ENCODE measurements at regions not wholly inside any gene's neighbourhood (a gene's known extent, or its start where the extent isn't known, plus 50 kb on each side); places are given as distances from the start of the nearest gene placed in this dataset.

GRCh38 chr9:109586993-109587392 lies 88.9 kb upstream of the PTPN3 start:
- TF ChIP-seq FOXP2 (optimal IDR thresholded peaks at IDR 0.05; ENCODE audit: control extremely low read depth, extremely low read length, insufficient read depth): no peak
- no peak for TF ChIP-seq EZH2 (IDR thresholded peaks at IDR 0.05)
- TF ChIP-seq POLR2AphosphoS5 (IDR thresholded peaks at IDR 0.05; ENCODE audit: borderline replicate concordance, low read depth, low read length): no peak
- Histone ChIP-seq H3K27ac (no peak overlapping the region), H3K36me3 (ENCODE audit: insufficient read depth, low read length) (no peaks in the 10 kb centered on the region), H3K9me3 (ENCODE audit: low read depth, low read length) (no peaks in the 10 kb centered on the region), H3K4me3 (no peak overlapping the region), H3K9ac (ENCODE audit: insufficient read length) (no peak overlapping the region)
- no peak for DNase-seq (ENCODE audit: low read depth, low spot score)

- no peak overlapping the region for H3K27ac ChIP-seq
- H3K4me3 ChIP-seq: no peak overlapping the region
- H3K36me3 ChIP-seq (ENCODE audit: insufficient read depth, low read length): no peaks in the 10 kb centered on the region
- DNase-seq (ENCODE audit: low read depth, low spot score): no peak
- no peak for TF ChIP-seq EZH2 (IDR thresholded peaks at IDR 0.05)
- no peak for TF ChIP-seq POLR2AphosphoS5 (IDR thresholded peaks at IDR 0.05; ENCODE audit: borderline replicate concordance, low read depth, low read length)
- no peak for TF ChIP-seq FOXP2 (optimal IDR thresholded peaks at IDR 0.05; ENCODE audit: control extremely low read depth, extremely low read length, insufficient read depth)
- no peak overlapping the region for H3K9ac ChIP-seq (ENCODE audit: insufficient read length)
- no peaks in the 10 kb centered on the region for H3K9me3 ChIP-seq (ENCODE audit: low read depth, low read length)
Measured at GRCh38 chr9:109588415-109588814, 90.3 kb upstream of the PTPN3 start.

- TF ChIP-seq EZH2 (IDR thresholded peaks at IDR 0.05) (no peak), POLR2AphosphoS5 (IDR thresholded peaks at IDR 0.05; ENCODE audit: borderline replicate concordance, low read depth, low read length) (no peak), FOXP2 (optimal IDR thresholded peaks at IDR 0.05; ENCODE audit: control extremely low read depth, extremely low read length, insufficient read depth) (no peak)
- Histone ChIP-seq H3K36me3 (ENCODE audit: insufficient read depth, low read length) (no peaks in the 10 kb centered on the region), H3K4me3 (no peak overlapping the region), H3K9me3 (ENCODE audit: low read depth, low read length) (no peaks in the 10 kb centered on the region), H3K27ac (no peak overlapping the region), H3K9ac (ENCODE audit: insufficient read length) (no peak overlapping the region)
- DNase-seq (ENCODE audit: low read depth, low spot score): no peak
Measured at GRCh38 chr9:109590966-109591365, 92.9 kb upstream of the PTPN3 start.

DNA sequence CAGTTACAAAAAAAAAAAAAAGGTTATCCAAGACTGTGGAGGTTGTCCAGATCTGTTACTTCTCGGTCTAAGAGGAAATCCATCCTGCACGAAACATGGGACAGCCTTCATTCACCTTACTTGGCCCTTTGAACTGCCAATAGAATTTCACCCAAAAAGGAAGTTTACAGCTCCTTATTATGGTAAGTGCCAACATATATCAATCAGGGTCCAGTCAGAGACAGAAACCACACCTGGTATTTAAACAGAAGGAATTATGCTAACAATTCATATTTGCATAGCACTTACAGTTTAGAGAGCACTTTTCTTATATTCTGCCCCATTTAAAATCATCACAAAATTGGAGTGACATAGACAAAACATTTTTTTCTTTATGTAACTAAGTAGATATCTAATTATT lies 93.6 kb upstream of the PTPN3 start:
- Histone ChIP-seq H3K9me3 (ENCODE audit: low read depth, low read length) (no peaks in the 10 kb centered on the region), H3K36me3 (ENCODE audit: insufficient read depth, low read length) (no peaks in the 10 kb centered on the region), H3K4me3 (no peak overlapping the region), H3K9ac (ENCODE audit: insufficient read length) (no peak overlapping the region), H3K27ac (no peak overlapping the region)
- DNase-seq (ENCODE audit: low read depth, low spot score): no peak
- TF ChIP-seq FOXP2 (optimal IDR thresholded peaks at IDR 0.05; ENCODE audit: control extremely low read depth, extremely low read length, insufficient read depth): no peak
- no peak for TF ChIP-seq EZH2 (IDR thresholded peaks at IDR 0.05)
- TF ChIP-seq POLR2AphosphoS5 (IDR thresholded peaks at IDR 0.05; ENCODE audit: borderline replicate concordance, low read depth, low read length): no peak

DNA sequence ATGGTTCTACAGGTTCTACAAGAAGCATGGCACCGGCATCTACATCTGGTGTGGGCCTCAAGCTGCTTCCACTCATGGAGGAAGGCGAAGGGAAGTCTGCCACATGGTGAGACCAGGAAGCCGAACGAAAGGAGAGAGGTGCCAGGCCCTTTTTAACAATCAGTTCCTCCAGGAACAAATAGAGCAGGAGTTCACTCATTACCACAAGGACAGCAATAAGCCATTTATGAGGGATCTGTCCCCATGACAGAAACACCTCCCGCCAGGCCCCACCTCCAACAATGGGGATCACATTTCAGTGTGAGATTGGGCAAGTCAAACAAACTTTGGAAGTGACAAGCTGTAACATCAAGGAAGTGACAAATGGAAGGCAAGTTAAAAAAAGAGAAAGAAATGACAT lies 95.5 kb upstream of the PTPN3 start:
- H3K9ac ChIP-seq (ENCODE audit: insufficient read length): no peak overlapping the region
- no peak overlapping the region for H3K4me3 ChIP-seq
- no peak for TF ChIP-seq EZH2 (IDR thresholded peaks at IDR 0.05)
- TF ChIP-seq FOXP2 (optimal IDR thresholded peaks at IDR 0.05; ENCODE audit: control extremely low read depth, extremely low read length, insufficient read depth): no peak
- no peak for TF ChIP-seq POLR2AphosphoS5 (IDR thresholded peaks at IDR 0.05; ENCODE audit: borderline replicate concordance, low read depth, low read length)
- no peaks in the 10 kb centered on the region for H3K36me3 ChIP-seq (ENCODE audit: insufficient read depth, low read length)
- DNase-seq (ENCODE audit: low read depth, low spot score): no peak
- no peaks in the 10 kb centered on the region for H3K9me3 ChIP-seq (ENCODE audit: low read depth, low read length)
- H3K27ac ChIP-seq: no peak overlapping the region

- H3K9me3 ChIP-seq (ENCODE audit: low read depth, low read length): no peaks in the 10 kb centered on the region
- no peak overlapping the region for H3K4me3 ChIP-seq
- no peak for TF ChIP-seq FOXP2 (optimal IDR thresholded peaks at IDR 0.05; ENCODE audit: control extremely low read depth, extremely low read length, insufficient read depth)
- no peak for TF ChIP-seq POLR2AphosphoS5 (IDR thresholded peaks at IDR 0.05; ENCODE audit: borderline replicate concordance, low read depth, low read length)
- no peak for TF ChIP-seq EZH2 (IDR thresholded peaks at IDR 0.05)
- no peak for DNase-seq (ENCODE audit: low read depth, low spot score)
- H3K27ac ChIP-seq: peak overlapping the region; percentile 58; the same call in 1 of the 2 replicates
- no peak overlapping the region for H3K9ac ChIP-seq (ENCODE audit: insufficient read length)
- no peaks in the 10 kb centered on the region for H3K36me3 ChIP-seq (ENCODE audit: insufficient read depth, low read length)
Measured at GRCh38 chr9:109597496-109597895, 99.4 kb upstream of the PTPN3 start.

GRCh38 chr9:109599131-109599530 lies 101.0 kb upstream of the PTPN3 start:
- H3K9ac ChIP-seq (ENCODE audit: insufficient read length): no peak overlapping the region
- no peak for TF ChIP-seq FOXP2 (optimal IDR thresholded peaks at IDR 0.05; ENCODE audit: control extremely low read depth, extremely low read length, insufficient read depth)
- no peak for TF ChIP-seq POLR2AphosphoS5 (IDR thresholded peaks at IDR 0.05; ENCODE audit: borderline replicate concordance, low read depth, low read length)
- TF ChIP-seq EZH2 (IDR thresholded peaks at IDR 0.05): no peak
- DNase-seq (ENCODE audit: low read depth, low spot score): no peak

DNA sequence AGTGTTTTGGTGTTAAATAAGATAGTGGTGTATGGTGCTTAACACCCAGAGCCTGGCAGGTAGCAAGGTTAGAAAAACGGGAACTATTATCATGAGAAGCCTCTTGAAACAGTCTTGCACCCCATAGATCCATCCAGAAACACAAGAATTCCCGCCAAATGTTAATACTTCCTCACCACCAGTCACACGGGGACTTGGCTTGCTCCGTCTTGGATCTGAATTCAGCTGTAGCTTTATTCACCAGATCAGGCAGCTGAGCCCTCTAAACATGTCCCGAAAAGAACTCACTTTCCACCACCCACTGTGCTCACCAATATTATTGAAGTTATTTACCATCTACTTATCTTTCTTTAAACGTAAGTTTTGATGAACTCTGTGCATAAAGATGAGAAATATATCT lies 101.6 kb upstream of the PTPN3 start:
- DNase-seq (ENCODE audit: low read depth, low spot score): no peak
- Histone ChIP-seq H3K36me3 (ENCODE audit: insufficient read depth, low read length) (no peaks in the 10 kb centered on the region), H3K9me3 (ENCODE audit: low read depth, low read length) (no peaks in the 10 kb centered on the region), H3K9ac (ENCODE audit: insufficient read length) (no peak overlapping the region), H3K27ac (peak overlapping the region; percentile 64; the same call in 1 of the 2 replicates), H3K4me3 (no peak overlapping the region)
- TF ChIP-seq FOXP2 (optimal IDR thresholded peaks at IDR 0.05; ENCODE audit: control extremely low read depth, extremely low read length, insufficient read depth) (no peak), POLR2AphosphoS5 (IDR thresholded peaks at IDR 0.05; ENCODE audit: borderline replicate concordance, low read depth, low read length) (no peak)

More at GRCh38 chr9:109599131-109599530, 101.0 kb upstream of the PTPN3 start:
- Histone ChIP-seq H3K27ac (no peak overlapping the region), H3K4me3 (no peak overlapping the region), H3K36me3 (ENCODE audit: insufficient read depth, low read length) (no peaks in the 10 kb centered on the region), H3K9me3 (ENCODE audit: low read depth, low read length) (no peaks in the 10 kb centered on the region)

- TF ChIP-seq POLR2AphosphoS5 (IDR thresholded peaks at IDR 0.05; ENCODE audit: borderline replicate concordance, low read depth, low read length) (no peak), FOXP2 (optimal IDR thresholded peaks at IDR 0.05; ENCODE audit: control extremely low read depth, extremely low read length, insufficient read depth) (no peak), EZH2 (IDR thresholded peaks at IDR 0.05) (no peak)
- DNase-seq (ENCODE audit: low read depth, low spot score): no peak
- H3K36me3 ChIP-seq (ENCODE audit: insufficient read depth, low read length): no peaks in the 10 kb centered on the region
- peak overlapping the region; percentile 17; the same call in 1 of the 2 replicates for H3K4me3 ChIP-seq
- no peak overlapping the region for H3K9ac ChIP-seq (ENCODE audit: insufficient read length)
- H3K27ac ChIP-seq: peak overlapping the region; percentile 64; the same call in 1 of the 2 replicates
- H3K9me3 ChIP-seq (ENCODE audit: low read depth, low read length): no peaks in the 10 kb centered on the region
Measured at GRCh38 chr9:109600142-109600541, 102.0 kb upstream of the PTPN3 start.

Data from SK-N-MC (cell line).